GM23338 (cell line): ENCODE measurements at regions not wholly inside any gene's neighbourhood (a gene's known extent, or its start where the extent isn't known, plus 50 kb on each side); places are given as distances from the start of the nearest gene placed in this dataset.
"Not testable (repeated sequence)": the region's sequence is repeated elsewhere in the genome, so short reads cannot be mapped to it uniquely, and the experiment has no call there.

Experiments
- ATAC-seq: fragments of 200-7000 bp; cut with Tn5 transposase; 3 replicates; pipeline ENCODE4 v1.9.1; 2020
- DNase-seq: peaks from one replicate; pipeline ENCODE4 v3.0.0-alpha.2; 2015; ENCODE audit warnings: low spot score
- H2AFZ ChIP-seq: fragments of 200-600 bp; sonication (generic); 2 replicates; pipeline ENCODE4 v1.8.0; 2016; ENCODE audit warnings: antibody characterized with exemption, mild to moderate bottlenecking, moderate library complexity
- H3F3A ChIP-seq: fragments of 200-600 bp; sonication (generic); replicated peaks from 2 replicates; pipeline ENCODE4 v1.8.0; 2017; ENCODE audit warnings: antibody characterized with exemption, mixed run types, low read depth
- H3K27ac ChIP-seq: fragments of 200-600 bp; sonication (generic); 2 replicates; pipeline ENCODE4 v1.6.1; 2016; ENCODE audit warnings: low read depth
- H3K27me3 ChIP-seq: fragments of 200-600 bp; sonication (generic); 2 replicates; pipeline ENCODE4 v1.8.0; 2016; ENCODE audit warnings: mild to moderate bottlenecking, mixed run types, moderate library complexity; ENCODE audit not compliant: insufficient read depth
- H3K36me3 ChIP-seq: fragments of 200-600 bp; sonication (generic); 2 replicates; pipeline ENCODE4 v1.8.0; 2016; ENCODE audit warnings: mild to moderate bottlenecking; ENCODE audit not compliant: insufficient read depth
- H3K4me1 ChIP-seq: fragments of 200-600 bp; sonication (generic); 2 replicates; pipeline ENCODE4 v1.8.0; 2016; ENCODE audit warnings: mild to moderate bottlenecking, moderate library complexity; ENCODE audit not compliant: insufficient read depth
- H3K4me2 ChIP-seq: fragments of 200-600 bp; sonication (generic); 2 replicates; pipeline ENCODE4 v1.7.1; 2017; ENCODE audit warnings: mixed run types
- H3K4me3 ChIP-seq: fragments of 200-600 bp; sonication (generic); 2 replicates; pipeline ENCODE4 v1.6.1; 2016; ENCODE audit warnings: mixed run types
- H3K79me2 ChIP-seq: fragments of 200-600 bp; sonication (generic); replicated peaks from 2 replicates; pipeline ENCODE4 v1.8.0; 2017; ENCODE audit warnings: mild to moderate bottlenecking; ENCODE audit not compliant: insufficient read depth
- H3K9me2 ChIP-seq: fragments of 200-600 bp; sonication (generic); 2 replicates; pipeline ENCODE4 v1.8.0; 2017; ENCODE audit not compliant: insufficient read depth
- H4K20me1 ChIP-seq: fragments of 200-600 bp; sonication (generic); replicated peaks from 2 replicates; pipeline ENCODE4 v1.8.0; 2017; ENCODE audit warnings: mild to moderate bottlenecking; ENCODE audit not compliant: insufficient read depth
- H3K27ac Mint-ChIP-seq: 2 replicates; pipeline ENCODE4 v1.8.0; 2020; ENCODE audit warnings: inconsistent platforms, mild to moderate bottlenecking, moderate library complexity, mixed read lengths
- H3K27me3 Mint-ChIP-seq: 3 replicates; pipeline ENCODE4 v1.8.0; 2022; ENCODE audit warnings: low read depth, mild to moderate bottlenecking, moderate library complexity, mixed read lengths, inconsistent platforms; ENCODE audit not compliant: insufficient read depth, poor library complexity
- H3K36me3 Mint-ChIP-seq: 3 replicates; pipeline ENCODE4 v1.8.0; 2021; ENCODE audit warnings: low read depth, mild to moderate bottlenecking, inconsistent platforms, moderate library complexity, mixed read lengths
- H3K4me1 Mint-ChIP-seq: 3 replicates; pipeline ENCODE4 v1.8.0; 2020; ENCODE audit warnings: mild to moderate bottlenecking, inconsistent platforms, mixed read lengths
- H3K4me3 Mint-ChIP-seq: 3 replicates; pipeline ENCODE4 v1.8.0; 2021; ENCODE audit warnings: moderate library complexity, mild to moderate bottlenecking, inconsistent platforms, mixed read lengths
- H3K9me3 Mint-ChIP-seq: 3 replicates; pipeline ENCODE4 v1.8.0; 2020; ENCODE audit warnings: moderate library complexity, mild to moderate bottlenecking, inconsistent platforms, mixed read lengths
- CREB1 ChIP-seq: fragments of 250-450 bp; sonication (Bioruptor Pico); IDR thresholded peaks from 2 replicates; pipeline ENCODE4 v1.5.0; 2020; ENCODE audit warnings: low read depth, mild to moderate bottlenecking, moderate library complexity
- CTCF ChIP-seq, 2 experiments: fragments of 200-600 bp in 1 of 2; sonication (generic) in 1 of 2; conservative IDR thresholded peaks; 2 replicates each; pipeline versions ENCODE4 v1.5.1 to v1.6.1; 2016 to 2017; ENCODE audit warnings: antibody characterized with exemption in 2 of 2, low read depth in 2 of 2, mild to moderate bottlenecking in 2 of 2, moderate library complexity in 1 of 2
- EZH2 ChIP-seq: fragments of 200-600 bp; sonication (generic); IDR thresholded peaks from one replicate; pipeline ENCODE4 v1.8.0; 2017; ENCODE audit warnings: antibody characterized with exemption, mild to moderate bottlenecking, low read depth; ENCODE audit not compliant: unreplicated experiment
- EZH2phosphoT487 ChIP-seq: fragments of 200-600 bp; sonication (generic); IDR thresholded peaks from one replicate; pipeline ENCODE4 v1.8.1; 2018; ENCODE audit warnings: antibody characterized with exemption; ENCODE audit not compliant: unreplicated experiment
- JUNB ChIP-seq: IDR thresholded peaks from one replicate; pipeline ENCODE4 v1.6.1; 2016; ENCODE audit warnings: antibody characterized with exemption; ENCODE audit not compliant: unreplicated experiment
- NANOG ChIP-seq: IDR thresholded peaks from 2 replicates; pipeline ENCODE4 v1.6.1; 2016; ENCODE audit warnings: antibody characterized with exemption, borderline replicate concordance
- POLR2AphosphoS5 ChIP-seq: IDR thresholded peaks from 2 replicates; pipeline ENCODE4 v1.6.1; 2016; ENCODE audit warnings: antibody characterized with exemption, low read depth
- STAT1 ChIP-seq: IDR thresholded peaks from one replicate; pipeline ENCODE4 v1.6.1; 2016; ENCODE audit warnings: antibody characterized with exemption; ENCODE audit not compliant: unreplicated experiment
- ZNF331 ChIP-seq: fragments of 250-450 bp; sonication (Bioruptor Pico); IDR thresholded peaks from 2 replicates; pipeline ENCODE4 v1.5.0; 2020; ENCODE audit warnings: low read depth, mild to moderate bottlenecking, moderate library complexity
- TF ChIP-seq, protein P1 (sequence below): IDR thresholded peaks from one replicate; pipeline ENCODE4 v1.6.1; 2018; ENCODE audit warnings: antibody characterized with exemption; ENCODE audit not compliant: unreplicated experiment

DNA sequence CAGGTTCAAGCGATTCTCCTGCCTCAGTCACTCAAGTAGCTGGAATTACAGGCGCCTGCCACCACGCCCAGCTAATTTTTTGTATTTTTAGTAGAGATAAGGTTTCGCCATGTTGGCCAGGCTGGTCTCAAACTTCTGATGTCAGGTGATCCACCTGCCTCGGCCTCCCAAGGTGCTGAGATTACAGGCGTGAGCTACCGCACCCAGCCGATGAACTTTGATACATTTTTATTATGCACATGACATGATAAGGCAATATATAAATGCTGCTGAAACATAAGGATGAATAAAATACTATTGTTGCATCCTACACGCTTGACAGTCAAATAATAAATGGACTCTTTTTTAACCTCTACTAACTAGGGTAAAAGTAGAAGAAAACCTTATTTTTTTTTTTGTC lies 1380.4 kb upstream of the SLC39A10 start:
- not testable (repeated sequence) for H3K27me3 Mint-ChIP-seq, H3K4me1 Mint-ChIP-seq, H3K4me1 ChIP-seq, H3K27ac Mint-ChIP-seq, H3K4me3 ChIP-seq, H4K20me1 ChIP-seq, H3K9me2 ChIP-seq, H3K36me3 ChIP-seq, ATAC-seq, DNase-seq, H3F3A ChIP-seq, H3K9me3 Mint-ChIP-seq, H3K36me3 Mint-ChIP-seq, H3K4me2 ChIP-seq, H3K27ac ChIP-seq, H3K79me2 ChIP-seq, H2AFZ ChIP-seq, H3K27me3 ChIP-seq, H3K4me3 Mint-ChIP-seq

DNA sequence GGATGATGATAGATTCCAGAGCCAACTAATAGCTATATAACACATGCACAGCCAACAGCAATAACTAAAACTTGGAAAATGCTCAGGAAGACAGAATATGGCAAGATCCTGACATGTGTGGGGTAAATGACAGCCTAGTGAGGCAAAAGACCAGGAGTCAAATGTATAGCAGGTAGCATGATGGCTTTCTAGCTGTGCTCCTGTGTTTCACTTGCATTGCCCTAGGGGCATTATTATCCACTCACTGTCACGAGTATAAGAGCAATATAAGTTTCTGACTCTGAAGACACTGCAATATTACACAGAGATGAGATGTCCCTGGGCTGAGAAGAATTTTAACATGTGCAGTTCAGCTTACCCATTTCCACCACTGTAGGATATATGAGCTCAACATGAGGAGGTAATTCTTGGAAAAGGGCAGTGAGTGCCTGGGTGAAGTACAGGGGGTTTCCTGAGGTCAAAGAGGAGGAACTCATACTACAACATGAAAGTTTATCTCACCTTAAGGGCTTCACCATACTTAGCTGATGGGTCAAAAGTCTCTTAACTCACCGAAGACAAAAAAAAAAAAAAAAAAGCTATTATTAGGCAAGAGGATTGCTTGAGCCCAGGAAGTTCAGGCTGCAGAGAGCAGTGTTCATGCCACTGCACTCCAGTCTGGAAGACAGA lies 1385.6 kb upstream of the SLC39A10 start:
- Histone ChIP-seq H3K4me3 (no peak overlapping the region), H3K4me1 (no peaks in the 10 kb centered on the region), H3F3A (no peaks in the 10 kb centered on the region), H3K27me3 (no peaks in the 10 kb centered on the region), H3K79me2 (no peaks in the 10 kb centered on the region), H3K9me2 (no peaks in the 10 kb centered on the region), H3K27ac (no peak overlapping the region), H2AFZ (peak overlapping the region; percentile 34; the same call in 1 of the 2 replicates), H4K20me1 (no peaks in the 10 kb centered on the region), H3K4me2 (no peak overlapping the region), H3K36me3 (no peaks in the 10 kb centered on the region)
- Mint-ChIP-seq H3K9me3 (no peaks in the 10 kb centered on the region), H3K4me1 (no peaks in the 10 kb centered on the region), H3K27ac (no peak overlapping the region), H3K27me3 (no peaks in the 10 kb centered on the region), H3K36me3 (no peaks in the 10 kb centered on the region), H3K4me3 (no peak overlapping the region)
- TF ChIP-seq, protein P1, sequence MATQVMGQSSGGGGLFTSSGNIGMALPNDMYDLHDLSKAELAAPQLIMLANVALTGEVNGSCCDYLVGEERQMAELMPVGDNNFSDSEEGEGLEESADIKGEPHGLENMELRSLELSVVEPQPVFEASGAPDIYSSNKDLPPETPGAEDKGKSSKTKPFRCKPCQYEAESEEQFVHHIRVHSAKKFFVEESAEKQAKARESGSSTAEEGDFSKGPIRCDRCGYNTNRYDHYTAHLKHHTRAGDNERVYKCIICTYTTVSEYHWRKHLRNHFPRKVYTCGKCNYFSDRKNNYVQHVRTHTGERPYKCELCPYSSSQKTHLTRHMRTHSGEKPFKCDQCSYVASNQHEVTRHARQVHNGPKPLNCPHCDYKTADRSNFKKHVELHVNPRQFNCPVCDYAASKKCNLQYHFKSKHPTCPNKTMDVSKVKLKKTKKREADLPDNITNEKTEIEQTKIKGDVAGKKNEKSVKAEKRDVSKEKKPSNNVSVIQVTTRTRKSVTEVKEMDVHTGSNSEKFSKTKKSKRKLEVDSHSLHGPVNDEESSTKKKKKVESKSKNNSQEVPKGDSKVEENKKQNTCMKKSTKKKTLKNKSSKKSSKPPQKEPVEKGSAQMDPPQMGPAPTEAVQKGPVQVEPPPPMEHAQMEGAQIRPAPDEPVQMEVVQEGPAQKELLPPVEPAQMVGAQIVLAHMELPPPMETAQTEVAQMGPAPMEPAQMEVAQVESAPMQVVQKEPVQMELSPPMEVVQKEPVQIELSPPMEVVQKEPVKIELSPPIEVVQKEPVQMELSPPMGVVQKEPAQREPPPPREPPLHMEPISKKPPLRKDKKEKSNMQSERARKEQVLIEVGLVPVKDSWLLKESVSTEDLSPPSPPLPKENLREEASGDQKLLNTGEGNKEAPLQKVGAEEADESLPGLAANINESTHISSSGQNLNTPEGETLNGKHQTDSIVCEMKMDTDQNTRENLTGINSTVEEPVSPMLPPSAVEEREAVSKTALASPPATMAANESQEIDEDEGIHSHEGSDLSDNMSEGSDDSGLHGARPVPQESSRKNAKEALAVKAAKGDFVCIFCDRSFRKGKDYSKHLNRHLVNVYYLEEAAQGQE: no peak
- TF ChIP-seq CREB1 (CRISPR knock-in tag) (no peak), JUNB (no peak), ZNF331 (CRISPR knock-in tag) (no peak), POLR2AphosphoS5 (no peak), STAT1 (no peak), CTCF (conservative IDR thresholded peaks at IDR 0.05; ENCODE audit: low read depth in 2 of 2) (no peak), EZH2 (no peak), NANOG (no peak), EZH2phosphoT487 (no peak)
- ATAC-seq (no peak), DNase-seq (no peak)
